ENCODE measurements at regions not wholly inside any gene's neighbourhood (a gene's known extent, or its start where the extent isn't known, plus 50 kb on each side); places are given as distances from the start of the nearest gene placed in this dataset.

DNA sequence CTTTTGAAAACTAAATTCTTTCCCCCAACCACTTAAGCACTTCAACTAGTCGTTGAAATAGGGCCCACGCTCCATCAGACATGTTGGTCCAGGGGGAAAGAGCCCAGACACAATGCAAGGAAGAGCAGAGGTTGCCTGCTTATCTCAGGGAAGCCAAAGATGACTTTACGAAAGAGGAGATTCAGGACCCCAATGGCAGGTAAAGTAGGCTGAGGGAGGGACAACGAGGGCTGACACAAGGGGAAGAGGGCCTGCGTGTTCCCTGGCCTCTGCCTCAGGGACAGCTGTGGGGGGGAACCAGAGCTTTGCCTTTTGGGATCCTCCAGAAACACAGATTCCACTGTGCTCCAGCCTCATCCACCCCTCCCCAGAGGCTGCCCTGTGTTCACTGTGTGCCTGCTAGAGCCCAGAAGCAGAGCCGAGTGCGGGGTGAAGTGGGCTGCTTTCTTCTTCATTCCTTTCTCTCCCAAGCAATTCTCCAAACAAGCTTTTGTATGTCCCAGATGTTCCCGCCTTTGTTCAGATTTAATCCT, 135.5 kb upstream of the GRIK3 start:
- TF ChIP-seq CTCF (IDR thresholded peaks at IDR 0.05) (no peak), PBX3 (IDR thresholded peaks at IDR 0.05) (no peak), SMC3 (IDR thresholded peaks at IDR 0.05; ENCODE audit: low read depth, low read length) (no peak), SIN3A (IDR thresholded peaks at IDR 0.05; ENCODE audit: borderline replicate concordance, low read depth, low read length) (no peak), RCOR1 (IDR thresholded peaks at IDR 0.05; ENCODE audit: low read length) (no peak)
- TF ChIP-seq, protein P1, sequence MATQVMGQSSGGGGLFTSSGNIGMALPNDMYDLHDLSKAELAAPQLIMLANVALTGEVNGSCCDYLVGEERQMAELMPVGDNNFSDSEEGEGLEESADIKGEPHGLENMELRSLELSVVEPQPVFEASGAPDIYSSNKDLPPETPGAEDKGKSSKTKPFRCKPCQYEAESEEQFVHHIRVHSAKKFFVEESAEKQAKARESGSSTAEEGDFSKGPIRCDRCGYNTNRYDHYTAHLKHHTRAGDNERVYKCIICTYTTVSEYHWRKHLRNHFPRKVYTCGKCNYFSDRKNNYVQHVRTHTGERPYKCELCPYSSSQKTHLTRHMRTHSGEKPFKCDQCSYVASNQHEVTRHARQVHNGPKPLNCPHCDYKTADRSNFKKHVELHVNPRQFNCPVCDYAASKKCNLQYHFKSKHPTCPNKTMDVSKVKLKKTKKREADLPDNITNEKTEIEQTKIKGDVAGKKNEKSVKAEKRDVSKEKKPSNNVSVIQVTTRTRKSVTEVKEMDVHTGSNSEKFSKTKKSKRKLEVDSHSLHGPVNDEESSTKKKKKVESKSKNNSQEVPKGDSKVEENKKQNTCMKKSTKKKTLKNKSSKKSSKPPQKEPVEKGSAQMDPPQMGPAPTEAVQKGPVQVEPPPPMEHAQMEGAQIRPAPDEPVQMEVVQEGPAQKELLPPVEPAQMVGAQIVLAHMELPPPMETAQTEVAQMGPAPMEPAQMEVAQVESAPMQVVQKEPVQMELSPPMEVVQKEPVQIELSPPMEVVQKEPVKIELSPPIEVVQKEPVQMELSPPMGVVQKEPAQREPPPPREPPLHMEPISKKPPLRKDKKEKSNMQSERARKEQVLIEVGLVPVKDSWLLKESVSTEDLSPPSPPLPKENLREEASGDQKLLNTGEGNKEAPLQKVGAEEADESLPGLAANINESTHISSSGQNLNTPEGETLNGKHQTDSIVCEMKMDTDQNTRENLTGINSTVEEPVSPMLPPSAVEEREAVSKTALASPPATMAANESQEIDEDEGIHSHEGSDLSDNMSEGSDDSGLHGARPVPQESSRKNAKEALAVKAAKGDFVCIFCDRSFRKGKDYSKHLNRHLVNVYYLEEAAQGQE (IDR thresholded peaks at IDR 0.05; ENCODE audit: low read depth, low read length) = no peak

Measured in SK-N-SH (cell line).